Progenitor cell of endocrine pancreas (in vitro differentiated cells): ENCODE measurements at regions not wholly inside any gene's neighbourhood (a gene's known extent, or its start where the extent isn't known, plus 50 kb on each side); places are given as distances from the start of the nearest gene placed in this dataset.
A peak's percentile ranks its signal among the peaks of the same experiment; 100 is the strongest.
"Not testable (repeated sequence)": the region's sequence is repeated elsewhere in the genome, so short reads cannot be mapped to it uniquely, and the experiment has no call there.

Experiments used
- DNase-seq: peaks from one replicate; pipeline ENCODE4 v3.0.0; 2021; ENCODE audit warnings: low spot score; ENCODE audit not compliant: unreplicated experiment
- H3K27ac Mint-ChIP-seq: 2 replicates; pipeline ENCODE4 v1.8.0; 2021; ENCODE audit warnings: mild to moderate bottlenecking, moderate library complexity, mixed read lengths
- H3K27me3 Mint-ChIP-seq: 2 replicates; pipeline ENCODE4 v1.8.0; 2021; ENCODE audit warnings: mixed read lengths
- H3K36me3 Mint-ChIP-seq: 2 replicates; pipeline ENCODE4 v1.8.0; 2022; ENCODE audit warnings: mixed read lengths; ENCODE audit not compliant: insufficient read depth
- H3K4me1 Mint-ChIP-seq: 2 replicates; pipeline ENCODE4 v1.8.0; 2021; ENCODE audit warnings: low read depth, mixed read lengths
- H3K4me3 Mint-ChIP-seq: 2 replicates; pipeline ENCODE4 v1.8.0; 2021; ENCODE audit warnings: low read depth, mild to moderate bottlenecking, moderate library complexity, mixed read lengths
- H3K9me3 Mint-ChIP-seq: 2 replicates; pipeline ENCODE4 v1.8.0; 2021; ENCODE audit warnings: low read depth, mixed read lengths
- TF ChIP-seq, protein P1 (sequence below): fragments of 200-600 bp; sonication (generic); IDR thresholded peaks from one replicate; pipeline ENCODE4 v1.5.0; 2021; ENCODE audit warnings: antibody characterized with exemption, mild to moderate bottlenecking; ENCODE audit not compliant: unreplicated experiment

DNA sequence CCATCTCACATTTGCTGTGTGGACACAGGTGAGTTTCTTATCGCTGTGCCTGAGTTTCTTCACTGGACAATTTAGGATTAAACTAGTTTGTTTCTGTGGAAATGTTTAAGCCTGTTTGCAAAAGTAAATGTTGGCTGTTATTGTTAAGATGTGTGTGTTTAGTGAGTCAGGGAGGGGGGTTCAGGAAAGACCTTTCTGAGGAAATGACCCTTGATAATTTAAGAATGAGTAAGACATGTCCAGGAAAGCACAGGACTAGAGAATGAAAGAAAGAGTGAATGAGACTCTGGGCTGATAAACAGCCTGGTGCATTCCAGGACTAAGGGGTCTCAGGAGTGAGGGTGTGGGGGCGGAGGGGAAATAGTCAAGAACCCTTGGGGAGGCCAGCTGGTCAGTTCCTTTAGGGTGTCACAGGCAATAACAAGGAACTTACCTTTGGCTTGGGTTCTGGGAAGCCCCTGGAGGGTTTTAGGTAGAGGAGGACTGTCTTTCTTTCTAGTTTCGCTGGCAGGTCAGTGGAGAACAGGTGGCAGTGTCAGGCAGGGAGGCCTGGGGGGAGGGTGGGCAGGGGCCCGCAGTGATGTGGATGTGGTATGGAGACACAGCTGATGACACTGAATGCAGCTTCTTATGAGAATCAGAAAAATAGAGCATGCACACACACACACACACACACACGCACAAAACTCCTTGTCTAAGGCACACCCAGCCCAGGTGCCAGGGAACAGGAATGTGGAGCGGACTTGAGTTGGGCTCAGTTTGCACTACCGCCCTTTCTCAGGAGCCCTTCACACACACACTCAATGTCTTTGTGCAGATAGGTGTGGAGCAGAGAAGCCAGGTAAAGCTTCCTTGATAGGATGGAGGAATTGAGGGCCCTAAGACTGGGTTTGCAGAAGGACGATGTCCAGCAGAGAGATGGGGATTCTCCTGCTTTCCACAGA lies 1005.5 kb downstream of the VRK1 start:
- Mint-ChIP-seq H3K27me3 (no peaks in the 10 kb centered on the region), H3K4me1 (peaks cover 12% of the 10 kb centered on the region), H3K36me3 (no peaks in the 10 kb centered on the region), H3K27ac (peak overlapping the region; percentile 4), H3K9me3 (no peaks in the 10 kb centered on the region), H3K4me3 (no peak overlapping the region)
- no peak for DNase-seq
- TF ChIP-seq, protein P1, sequence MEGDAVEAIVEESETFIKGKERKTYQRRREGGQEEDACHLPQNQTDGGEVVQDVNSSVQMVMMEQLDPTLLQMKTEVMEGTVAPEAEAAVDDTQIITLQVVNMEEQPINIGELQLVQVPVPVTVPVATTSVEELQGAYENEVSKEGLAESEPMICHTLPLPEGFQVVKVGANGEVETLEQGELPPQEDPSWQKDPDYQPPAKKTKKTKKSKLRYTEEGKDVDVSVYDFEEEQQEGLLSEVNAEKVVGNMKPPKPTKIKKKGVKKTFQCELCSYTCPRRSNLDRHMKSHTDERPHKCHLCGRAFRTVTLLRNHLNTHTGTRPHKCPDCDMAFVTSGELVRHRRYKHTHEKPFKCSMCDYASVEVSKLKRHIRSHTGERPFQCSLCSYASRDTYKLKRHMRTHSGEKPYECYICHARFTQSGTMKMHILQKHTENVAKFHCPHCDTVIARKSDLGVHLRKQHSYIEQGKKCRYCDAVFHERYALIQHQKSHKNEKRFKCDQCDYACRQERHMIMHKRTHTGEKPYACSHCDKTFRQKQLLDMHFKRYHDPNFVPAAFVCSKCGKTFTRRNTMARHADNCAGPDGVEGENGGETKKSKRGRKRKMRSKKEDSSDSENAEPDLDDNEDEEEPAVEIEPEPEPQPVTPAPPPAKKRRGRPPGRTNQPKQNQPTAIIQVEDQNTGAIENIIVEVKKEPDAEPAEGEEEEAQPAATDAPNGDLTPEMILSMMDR, result no peak

DNA sequence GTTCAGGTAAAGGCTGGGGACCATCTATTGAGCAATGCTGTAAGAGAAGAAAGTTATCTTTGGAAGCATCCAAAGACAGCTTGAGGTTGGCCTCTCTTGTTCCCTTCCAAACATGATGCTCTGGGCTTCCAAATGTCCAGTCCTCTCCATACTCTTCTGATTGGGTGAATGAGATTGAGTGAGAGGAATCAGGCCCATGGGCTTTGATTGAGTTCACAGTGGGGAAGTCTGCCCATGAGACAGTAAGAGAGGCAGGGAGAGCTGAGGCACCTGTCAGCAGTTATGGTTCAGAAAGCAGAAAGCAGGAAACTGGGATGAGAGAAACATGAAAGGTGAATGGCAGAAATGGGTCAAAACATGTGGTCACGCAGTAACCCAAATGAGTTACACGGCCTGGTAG lies 1006.9 kb downstream of the VRK1 start:
- no peaks in the 10 kb centered on the region for H3K27me3 Mint-ChIP-seq
- H3K36me3 Mint-ChIP-seq, result no peaks in the 10 kb centered on the region
- TF ChIP-seq, protein P1, result no peak
- peaks cover 12% of the 10 kb centered on the region for H3K4me1 Mint-ChIP-seq
- no peaks in the 10 kb centered on the region for H3K9me3 Mint-ChIP-seq
- H3K27ac Mint-ChIP-seq, result no peak overlapping the region
- DNase-seq, result no peak
- H3K4me3 Mint-ChIP-seq, result no peak overlapping the region

DNA sequence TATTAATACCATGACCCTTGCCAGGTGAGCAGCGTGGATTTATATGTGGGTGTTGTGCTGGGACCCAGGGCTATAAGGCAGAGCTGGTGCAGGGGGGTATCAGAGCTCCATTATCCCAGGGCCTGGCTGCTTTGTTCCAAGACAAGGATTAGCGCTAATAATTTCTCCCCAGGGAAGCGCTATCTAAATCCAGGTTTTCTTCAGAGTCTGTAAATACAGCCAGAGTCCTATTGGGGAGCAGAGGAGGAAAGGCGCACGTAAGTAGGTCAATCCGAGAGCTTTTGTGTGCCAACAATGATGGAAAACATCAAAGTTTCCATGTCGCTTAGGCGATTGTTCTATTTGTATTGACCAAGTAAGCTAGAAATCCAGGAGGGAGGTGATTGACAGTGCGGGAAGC lies 1009.7 kb downstream of the VRK1 start:
- Mint-ChIP-seq H3K4me1 (peaks cover 12% of the 10 kb centered on the region), H3K27me3 (peaks cover 2% of the 10 kb centered on the region), H3K9me3 (no peaks in the 10 kb centered on the region), H3K27ac (no peak overlapping the region), H3K4me3 (no peak overlapping the region), H3K36me3 (no peaks in the 10 kb centered on the region)
- TF ChIP-seq, protein P1, result no peak
- DNase-seq, result no peak

DNA sequence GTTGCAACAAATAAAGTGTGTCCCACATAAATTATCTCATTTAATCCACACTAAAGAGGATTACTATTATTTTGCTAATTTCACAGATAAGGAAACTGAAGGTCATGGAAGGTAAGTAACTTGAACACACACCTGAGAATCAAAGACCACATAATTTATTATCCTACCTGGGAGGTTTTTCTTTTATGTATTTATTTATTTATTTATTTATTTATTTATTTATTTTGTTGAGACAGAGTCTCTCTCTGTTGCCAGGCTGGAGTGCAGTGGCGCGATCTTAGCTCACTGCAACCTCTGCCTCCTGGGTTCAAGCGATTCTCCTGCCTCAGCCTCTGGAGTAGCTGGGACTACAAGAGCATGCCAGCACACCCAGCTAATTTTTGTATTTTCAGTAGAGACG lies 1011.4 kb downstream of the VRK1 start:
- not testable (repeated sequence) for H3K27ac Mint-ChIP-seq

DNA sequence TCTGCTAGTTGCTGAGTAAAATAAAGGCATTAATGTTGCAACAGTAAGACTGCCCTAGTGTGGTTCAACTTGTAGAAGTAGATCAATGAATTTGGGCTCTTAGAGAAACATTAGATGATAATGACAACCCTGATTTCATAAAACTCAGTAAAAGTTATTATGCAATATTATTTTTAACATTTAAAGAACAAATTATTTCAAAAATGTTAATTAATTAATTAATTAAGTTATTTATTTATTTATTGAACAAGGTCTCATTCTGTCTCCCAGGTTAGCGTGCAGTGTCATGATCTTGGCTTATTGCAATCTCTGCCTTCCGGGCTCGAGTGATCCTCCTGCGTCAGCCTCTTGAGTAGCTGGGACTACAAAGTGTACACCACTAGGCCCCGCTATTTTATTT lies 1016.4 kb downstream of the VRK1 start:
- Mint-ChIP-seq H3K4me1 (no peaks in the 10 kb centered on the region), H3K9me3 (no peaks in the 10 kb centered on the region), H3K27ac (no peak overlapping the region), H3K27me3 (peaks cover 2% of the 10 kb centered on the region), H3K4me3 (no peak overlapping the region), H3K36me3 (no peaks in the 10 kb centered on the region)
- DNase-seq, result no peak
- TF ChIP-seq, protein P1, result no peak

More for the DNA sequence above, 1011.4 kb downstream of the VRK1 start:
- not testable (repeated sequence) for H3K4me1 Mint-ChIP-seq, H3K36me3 Mint-ChIP-seq, DNase-seq, H3K27me3 Mint-ChIP-seq, H3K4me3 Mint-ChIP-seq, H3K9me3 Mint-ChIP-seq

DNA sequence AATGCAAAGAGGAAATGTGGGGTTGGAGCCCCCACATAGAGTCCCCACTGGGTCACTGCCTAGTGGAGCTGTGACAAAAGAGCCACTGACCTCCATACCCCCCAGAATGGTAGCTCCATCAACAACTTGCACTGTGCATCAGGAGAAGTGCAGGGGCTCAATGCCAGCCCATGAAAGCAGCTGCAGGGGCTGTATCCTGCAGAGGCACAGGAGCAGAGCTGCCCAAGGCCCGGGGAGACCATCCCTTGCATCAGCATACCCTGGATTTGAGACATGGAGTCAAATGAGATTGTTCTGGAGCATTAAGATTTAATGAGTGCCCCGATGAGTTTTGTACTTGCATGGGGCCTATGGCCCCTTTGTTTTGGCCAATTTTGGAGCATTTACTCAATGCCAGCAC lies 1023.6 kb downstream of the VRK1 start:
- TF ChIP-seq, protein P1, result no peak
- no peak for DNase-seq
- Mint-ChIP-seq H3K27me3 (peaks cover 5% of the 10 kb centered on the region), H3K9me3 (peaks cover 4% of the 10 kb centered on the region), H3K4me1 (no peaks in the 10 kb centered on the region), H3K36me3 (no peaks in the 10 kb centered on the region), H3K4me3 (no peak overlapping the region), H3K27ac (no peak overlapping the region)
